ENCODE measurements at regions not wholly inside any gene's neighbourhood (a gene's known extent, or its start where the extent isn't known, plus 50 kb on each side); places are given as distances from the start of the nearest gene placed in this dataset.
"Not testable (repeated sequence)": the region's sequence is repeated elsewhere in the genome, so short reads cannot be mapped to it uniquely, and the experiment has no call there.

GRCh38 chr9:82790875-82791274, 272.1 kb downstream of the RASEF start:
- no peak for DNase-seq (ENCODE audit: low spot score)

DNA sequence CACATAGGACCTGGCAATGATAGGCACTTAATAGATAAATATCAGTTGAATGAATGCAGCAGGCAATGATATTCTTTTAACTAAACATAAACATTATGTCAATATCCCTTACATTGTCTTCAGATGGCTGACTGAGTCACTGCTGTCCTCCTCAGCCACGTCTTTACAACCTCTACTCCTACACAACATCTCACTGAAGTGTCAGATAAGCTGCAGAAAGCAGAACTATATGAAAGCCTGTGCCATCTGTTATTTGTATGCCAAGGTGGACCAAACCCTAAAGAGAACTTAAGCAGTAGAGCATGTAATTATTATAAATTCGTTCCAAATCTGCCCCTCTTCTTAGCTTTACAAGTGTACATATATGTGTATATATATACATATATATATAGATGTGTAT, 271.2 kb downstream of the RASEF start:
- DNase-seq (ENCODE audit: low spot score) = no peak

GRCh38 chr9:82797534-82797933, 265.4 kb downstream of the RASEF start:
- DNase-seq (ENCODE audit: low spot score) = no peak

DNA sequence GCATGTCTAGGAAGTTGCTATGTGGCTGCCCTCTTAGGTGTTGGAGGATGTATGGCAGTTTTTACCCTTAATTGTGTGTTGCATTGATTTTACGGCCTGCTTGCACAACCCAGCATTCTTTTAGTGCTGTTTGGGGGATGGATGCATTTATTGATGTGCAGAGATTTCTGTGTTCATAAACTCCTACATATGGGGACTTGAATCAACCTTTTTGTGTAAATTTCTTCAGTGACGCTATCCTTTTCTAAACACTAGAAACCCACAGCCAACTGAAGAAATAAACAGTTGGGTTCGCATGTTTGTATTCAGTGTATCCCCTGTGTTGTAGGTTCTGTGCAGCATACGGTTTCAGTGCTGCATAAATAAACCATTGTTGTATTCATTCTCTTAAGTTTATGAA, 263.7 kb downstream of the RASEF start:
- no peak for DNase-seq (ENCODE audit: low spot score)

- no peak for DNase-seq (ENCODE audit: low spot score)
Measured at GRCh38 chr9:82805027-82805426, 257.9 kb downstream of the RASEF start.

- DNase-seq (ENCODE audit: low spot score) = no peak
Measured at GRCh38 chr9:82808478-82808877, 254.5 kb downstream of the RASEF start.

DNA sequence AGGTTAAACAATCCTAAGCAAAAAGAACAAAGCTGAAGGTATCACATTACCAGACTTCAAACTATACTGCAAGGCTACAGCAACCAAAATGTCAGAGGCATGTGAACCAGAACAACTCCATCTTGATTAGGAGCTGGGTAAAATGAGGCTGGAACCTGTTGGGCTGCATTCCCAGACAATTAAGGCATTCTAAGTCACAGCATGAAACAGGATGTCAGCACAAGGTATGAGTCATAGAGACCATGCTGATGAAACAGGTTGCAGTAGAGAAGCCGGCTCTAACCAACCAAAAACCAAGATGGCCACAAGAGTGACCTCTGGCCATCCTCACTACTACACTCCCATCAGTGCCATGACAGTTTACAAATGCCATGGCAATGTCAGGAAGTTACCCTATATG, 252.0 kb downstream of the RASEF start:
- DNase-seq (ENCODE audit: low spot score) = no peak

- DNase-seq (ENCODE audit: low spot score) = no peak
Measured at GRCh38 chr9:82819260-82819659, 243.7 kb downstream of the RASEF start.

DNA sequence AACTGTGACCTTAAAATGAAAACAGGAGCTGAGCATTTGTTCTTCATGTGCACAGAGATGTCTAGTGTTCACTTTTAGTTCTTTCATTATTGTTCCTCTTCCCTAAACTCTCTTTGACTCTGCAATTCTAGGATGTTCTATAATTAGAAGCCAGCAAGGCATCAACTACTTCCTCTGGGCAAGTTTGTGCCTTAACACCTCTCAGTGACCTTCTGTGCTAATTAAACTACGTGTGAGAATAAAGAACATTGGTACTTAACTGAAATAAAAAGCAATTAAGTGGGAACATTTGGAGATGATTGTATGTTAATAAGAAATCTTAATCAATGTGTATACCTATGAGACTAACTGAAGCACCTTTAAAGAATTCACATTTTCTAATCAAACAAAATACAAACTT, 242.8 kb downstream of the RASEF start:
- no peak for DNase-seq (ENCODE audit: low spot score)

GRCh38 chr9:82829818-82830217, 233.1 kb downstream of the RASEF start:
- DNase-seq (ENCODE audit: low spot score) = no peak

GRCh38 chr9:82865524-82865923, 197.4 kb downstream of the RASEF start:
- no peak for DNase-seq (ENCODE audit: low spot score)

DNA sequence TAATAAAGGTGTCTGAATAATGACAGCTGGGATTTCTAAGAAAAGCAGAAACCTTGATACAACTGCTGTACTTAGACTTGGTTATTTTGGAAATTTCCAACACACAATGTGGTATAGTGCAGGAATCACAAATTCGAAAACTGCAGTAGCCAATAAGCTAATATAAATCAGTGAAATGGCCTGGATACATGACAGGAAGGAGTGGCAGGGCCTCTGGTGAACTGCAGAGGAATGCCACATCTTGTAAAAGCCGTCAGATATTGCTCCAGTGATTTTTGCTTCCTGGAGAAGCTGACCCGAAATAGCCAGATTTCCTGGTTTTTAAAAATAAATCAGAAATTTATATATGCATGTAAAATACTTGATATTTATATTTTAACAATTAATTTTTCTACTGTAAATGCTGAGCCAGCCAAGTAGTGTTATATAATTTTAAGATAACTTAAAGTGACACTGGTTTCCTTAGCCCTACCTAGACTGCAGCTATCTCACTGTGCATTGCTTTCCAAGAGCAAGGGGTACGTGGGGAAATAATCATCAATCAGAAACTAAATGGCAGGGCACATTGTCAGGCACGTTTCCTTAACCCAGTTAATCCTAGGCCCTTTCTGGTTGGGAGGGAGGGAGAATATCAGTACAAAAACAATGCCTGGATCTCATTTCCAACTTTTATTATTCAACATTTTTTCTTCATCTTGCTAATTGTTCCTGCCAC, 182.4 kb downstream of the RASEF start:
- DNase-seq (ENCODE audit: low spot score) = no peak

DNA sequence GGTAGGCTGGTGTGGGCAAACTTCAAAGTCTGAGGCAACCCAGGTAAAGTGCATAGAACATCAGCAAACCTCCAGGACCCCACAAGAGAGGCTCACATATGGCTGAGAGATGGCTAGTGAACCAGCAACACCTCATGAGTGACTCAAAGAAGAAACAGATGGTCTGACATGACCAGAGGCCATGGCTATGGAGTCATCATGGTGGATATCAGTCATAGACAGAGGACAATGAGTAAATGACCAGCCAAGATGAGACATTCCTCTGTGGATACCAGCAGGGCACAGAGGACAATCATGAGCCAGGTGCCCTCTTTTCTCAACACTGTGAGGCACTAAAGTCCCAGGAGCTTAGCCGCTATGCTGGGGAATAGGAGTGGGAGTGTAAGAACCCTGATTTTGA, 180.8 kb downstream of the RASEF start:
- DNase-seq (ENCODE audit: low spot score) = no peak

DNA sequence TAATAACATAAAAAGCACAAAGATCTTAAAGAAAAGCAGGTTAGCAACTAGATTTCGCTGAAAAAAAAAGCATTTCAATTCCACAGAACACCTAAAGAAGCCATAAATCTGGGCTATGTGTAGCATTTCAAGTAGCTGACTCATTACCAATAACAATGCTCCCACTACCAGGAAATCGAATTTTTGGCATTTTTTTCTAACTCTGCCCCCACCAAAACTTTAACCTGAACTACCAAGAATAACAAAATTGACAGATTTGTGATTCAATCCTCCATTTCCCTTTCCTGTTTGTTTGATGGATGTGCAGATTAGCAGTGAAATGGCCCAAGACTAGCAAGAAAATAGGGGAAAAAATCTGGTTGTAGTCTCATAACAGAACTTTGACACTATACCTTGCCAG, 180.2 kb downstream of the RASEF start:
- no peak for DNase-seq (ENCODE audit: low spot score)

GRCh38 chr9:82883436-82883835, 179.5 kb downstream of the RASEF start:
- DNase-seq (ENCODE audit: low spot score) = no peak

- DNase-seq (ENCODE audit: low spot score) = not testable (repeated sequence)
Measured at GRCh38 chr9:82883974-82884373, 179.0 kb downstream of the RASEF start.

- DNase-seq (ENCODE audit: low spot score) = no peak
Measured at GRCh38 chr9:82890401-82890800, 172.5 kb downstream of the RASEF start.

- no peak for DNase-seq (ENCODE audit: low spot score)
Measured at GRCh38 chr9:82890865-82891264, 172.1 kb downstream of the RASEF start.

DNA sequence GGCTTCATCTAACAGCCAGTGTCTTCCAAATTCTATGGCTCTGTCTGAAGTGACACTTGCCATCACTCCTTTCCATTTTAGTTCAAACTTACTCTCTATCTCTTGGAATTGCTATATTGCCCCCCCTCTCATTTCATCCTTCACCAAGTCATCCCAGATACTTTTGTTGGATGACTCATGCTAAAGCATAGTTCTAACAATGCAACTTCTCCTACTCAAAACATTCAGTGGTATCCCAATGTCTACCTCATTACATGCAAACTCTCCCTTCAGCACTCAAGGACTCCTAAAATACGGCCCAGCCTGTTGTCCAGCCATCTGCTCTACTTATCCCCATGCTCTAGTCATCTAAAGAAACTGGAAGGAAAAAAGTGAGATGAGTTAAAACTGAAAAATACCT, 171.6 kb downstream of the RASEF start:
- DNase-seq (ENCODE audit: low spot score) = no peak

- DNase-seq (ENCODE audit: low spot score) = no peak
Measured at GRCh38 chr9:82893549-82893948, 169.4 kb downstream of the RASEF start.

DNA sequence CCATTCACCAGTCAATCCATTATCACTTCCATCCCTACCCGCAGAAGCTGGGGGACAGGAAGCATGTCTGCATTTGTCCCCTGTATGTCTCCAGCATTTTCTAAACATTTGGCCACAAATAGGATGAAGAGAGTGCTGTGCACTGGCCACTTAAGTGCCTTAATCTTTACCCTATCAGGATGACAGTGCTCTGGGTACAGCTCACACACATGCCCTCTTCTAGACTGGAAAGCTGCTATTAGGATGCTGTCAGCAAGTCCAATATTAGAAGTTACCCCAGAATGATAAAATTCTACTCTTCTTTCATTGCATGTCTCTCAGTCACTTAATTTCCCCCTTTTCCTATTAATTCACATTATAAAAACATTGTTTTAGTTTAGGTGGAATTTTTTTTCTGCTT, 168.4 kb downstream of the RASEF start:
- DNase-seq (ENCODE audit: low spot score) = no peak

DNA sequence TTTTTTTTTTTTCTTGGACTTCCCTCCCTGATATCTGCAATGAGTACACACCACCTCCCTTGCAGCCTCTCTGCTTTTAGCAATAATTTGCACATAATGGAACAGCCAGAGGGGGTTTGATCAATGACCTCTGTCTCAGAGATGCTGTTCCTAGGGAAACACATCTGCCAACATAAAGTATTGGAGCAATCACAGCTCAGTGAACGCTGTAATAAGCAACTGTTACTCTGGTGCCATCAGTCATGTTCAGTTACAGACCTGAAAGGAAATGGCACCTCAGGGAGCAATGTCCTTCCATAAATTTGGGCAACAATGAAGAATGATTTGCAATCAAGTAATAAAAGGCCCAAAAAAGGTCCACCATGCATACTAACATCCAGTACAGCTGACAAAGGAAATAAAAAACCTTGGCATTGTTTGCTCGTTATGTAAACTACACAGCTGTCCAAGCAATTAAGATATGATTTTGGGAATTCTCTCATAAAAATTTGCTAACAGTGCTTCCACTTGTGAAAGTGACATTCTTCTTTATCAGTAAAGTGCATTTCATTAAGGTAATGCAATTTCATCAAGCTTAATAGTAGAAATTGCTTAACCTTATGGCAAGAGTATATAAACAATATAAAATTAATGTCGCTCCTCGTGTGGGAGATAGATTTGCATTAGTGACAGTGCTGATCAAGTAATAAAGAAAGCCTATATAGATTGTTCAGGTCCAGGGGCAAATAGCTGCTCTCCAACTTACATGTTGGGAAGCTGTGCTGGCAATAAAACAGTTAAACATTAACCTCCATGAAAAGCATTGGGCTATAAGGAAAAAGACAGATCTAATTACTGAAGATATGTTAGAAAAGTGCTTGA, 167.8 kb downstream of the RASEF start:
- DNase-seq (ENCODE audit: low spot score) = no peak

DNA sequence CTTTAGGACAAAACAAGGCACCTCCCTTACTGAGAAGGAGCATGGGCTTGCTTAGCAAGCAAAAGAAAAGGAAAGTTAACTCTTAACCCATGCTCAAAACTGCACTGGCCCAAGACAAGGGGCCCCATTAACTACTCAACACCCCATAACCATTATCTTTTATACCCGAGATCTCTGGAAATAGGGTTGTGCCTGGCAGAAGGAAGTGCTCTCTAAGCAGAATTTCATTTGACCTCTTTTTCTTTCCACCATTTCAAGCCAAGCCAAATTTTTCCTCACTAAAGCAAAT, 167.2 kb downstream of the RASEF start:
- DNase-seq (ENCODE audit: low spot score) = no peak

GRCh38 chr9:82903503-82903902, 159.4 kb downstream of the RASEF start:
- DNase-seq (ENCODE audit: low spot score) = no peak

All from activated CD4-positive, alpha-beta T cell treated with anti-CD3 and anti-CD28 coated beads, Interleukin-2, Interleukin-4, amounts not matched to agents 100 ng/mL and 50 ng/mL, durations not matched to agents 16 hours and 8 hours (primary cell).